NCI-H1417 treated with DMSO at 0.1 percent for 48 hours (cell line): ENCODE measurements at regions not wholly inside any gene's neighbourhood (a gene's known extent, or its start where the extent isn't known, plus 50 kb on each side); places are given as distances from the start of the nearest gene placed in this dataset.
"Not testable (repeated sequence)": the region's sequence is repeated elsewhere in the genome, so short reads cannot be mapped to it uniquely, and the experiment has no call there.

Experiments
- DNase-seq: peaks from one replicate; lab custom pipeline; 2025; lab: John Stamatoyannopoulos, UW

DNA sequence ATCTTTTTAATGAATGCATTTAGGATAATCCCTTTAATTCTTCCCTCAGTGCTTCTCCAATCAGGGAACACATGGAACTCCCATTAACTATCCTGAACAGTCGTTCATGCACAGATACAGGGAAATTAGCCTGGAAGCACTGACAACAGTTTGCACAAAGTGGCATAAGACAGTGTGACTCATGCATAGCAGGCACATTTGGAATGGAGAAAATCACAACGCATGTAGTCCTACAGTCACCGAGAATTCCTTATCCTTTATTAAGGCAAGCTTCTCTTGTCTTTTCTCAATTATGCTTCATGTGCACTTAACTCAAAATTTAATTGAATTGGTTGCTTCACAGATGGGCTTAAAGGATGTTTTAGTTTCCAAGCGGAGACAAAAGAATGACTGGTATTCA, 155.0 kb upstream of the CRBN start:
- DNase-seq = no peak

DNA sequence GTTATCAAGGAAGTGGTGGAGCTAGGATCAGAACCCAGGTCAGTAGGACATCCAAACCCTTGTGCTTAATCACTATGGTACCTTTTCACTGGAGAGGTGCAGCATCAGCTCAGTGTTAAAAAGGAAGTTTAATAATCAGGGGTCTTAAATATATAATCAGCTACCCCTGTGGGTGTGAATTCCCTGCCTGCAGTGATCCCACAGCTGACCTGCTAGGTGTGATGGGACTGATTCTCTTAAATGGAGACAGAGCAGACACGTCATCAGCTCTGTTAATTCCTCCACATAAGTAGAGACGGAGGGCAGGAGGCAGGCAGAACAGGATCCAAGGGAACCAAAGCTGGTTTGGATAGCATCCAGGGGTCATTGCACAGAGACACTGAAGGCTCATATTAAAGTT, 154.1 kb upstream of the CRBN start:
- DNase-seq = no peak

DNA sequence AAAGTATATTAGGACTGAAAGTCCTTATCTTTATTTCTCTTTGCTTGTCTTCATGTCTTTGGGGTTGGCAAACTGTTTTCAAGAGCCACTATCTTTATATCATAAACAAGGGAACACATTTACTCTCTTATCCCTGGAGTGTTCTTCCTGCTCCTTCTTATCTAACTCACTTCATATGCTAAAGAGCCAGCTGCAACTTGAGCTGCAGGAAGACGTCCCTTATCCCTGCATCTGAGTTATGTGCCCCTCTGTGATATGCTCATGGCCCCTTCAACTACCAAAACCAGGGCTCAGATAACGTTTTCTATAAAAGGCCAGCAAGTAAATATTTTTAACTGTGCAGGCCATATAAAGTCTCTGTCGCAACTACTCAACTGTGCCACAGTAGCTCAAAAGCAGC, 137.0 kb upstream of the CRBN start:
- DNase-seq = no peak

DNA sequence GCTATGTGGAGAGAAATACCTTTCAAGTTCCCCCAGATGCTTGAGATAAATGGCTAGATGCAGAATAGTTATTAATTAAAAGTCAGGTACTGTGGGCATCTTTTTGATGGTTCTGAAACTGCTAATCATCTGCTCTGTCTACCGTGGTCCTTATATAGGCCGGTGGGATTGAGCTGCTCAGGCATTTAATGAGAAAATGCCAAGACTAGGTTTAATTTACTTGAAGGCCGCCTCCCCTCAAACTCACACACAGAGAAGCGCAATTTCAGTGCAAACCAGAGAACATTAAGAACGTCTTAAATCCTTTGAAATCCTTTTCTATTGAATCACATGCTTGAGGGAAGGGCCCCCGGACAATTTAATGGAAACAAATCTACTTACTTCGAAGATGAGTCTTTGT, 136.4 kb upstream of the CRBN start:
- DNase-seq = no peak

DNA sequence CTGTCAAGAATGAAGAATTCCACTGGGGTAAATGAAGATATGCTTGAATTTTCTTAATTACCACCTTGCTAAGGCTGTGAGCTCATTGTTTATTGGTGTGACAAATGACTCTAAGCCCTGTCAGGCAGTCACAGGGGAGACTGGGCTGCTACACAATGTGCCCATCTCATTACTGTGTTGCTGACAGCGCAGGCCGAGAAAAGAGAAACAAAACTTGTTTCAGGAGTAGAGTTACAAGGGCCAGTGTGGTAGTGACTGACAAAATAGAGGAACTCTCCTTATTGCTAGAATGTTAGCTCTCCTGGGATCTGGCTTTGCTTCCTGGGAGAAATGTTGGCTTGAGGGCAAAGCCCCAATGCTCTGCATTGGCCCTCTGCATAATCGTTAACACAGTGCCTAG, 130.4 kb upstream of the CRBN start:
- DNase-seq = no peak

GRCh38 chr3:3308809-3309208, 129.3 kb upstream of the CRBN start:
- no peak for DNase-seq

- DNase-seq = no peak
Observed at GRCh38 chr3:3307491-3307890, 128.0 kb upstream of the CRBN start.

DNA sequence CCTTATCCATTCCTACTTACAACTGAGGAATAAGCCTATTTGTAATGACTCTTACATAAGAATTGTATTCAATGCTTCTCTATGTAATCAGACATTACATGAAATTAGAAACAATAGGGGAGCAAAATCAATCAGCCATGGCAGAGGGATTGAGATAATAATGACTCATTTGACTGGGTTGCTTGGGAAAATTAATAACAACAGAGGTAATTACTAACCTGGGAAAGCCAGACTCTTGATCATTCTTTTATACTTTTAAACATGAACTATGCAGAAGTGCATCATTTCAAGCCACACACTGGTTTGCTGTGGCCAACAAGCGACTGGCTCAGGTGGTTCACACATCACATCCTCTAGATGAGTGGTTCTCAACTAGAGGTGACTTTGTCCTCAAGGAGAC, 126.3 kb upstream of the CRBN start:
- no peak for DNase-seq

GRCh38 chr3:3305084-3305483, 125.6 kb upstream of the CRBN start:
- no peak for DNase-seq

DNA sequence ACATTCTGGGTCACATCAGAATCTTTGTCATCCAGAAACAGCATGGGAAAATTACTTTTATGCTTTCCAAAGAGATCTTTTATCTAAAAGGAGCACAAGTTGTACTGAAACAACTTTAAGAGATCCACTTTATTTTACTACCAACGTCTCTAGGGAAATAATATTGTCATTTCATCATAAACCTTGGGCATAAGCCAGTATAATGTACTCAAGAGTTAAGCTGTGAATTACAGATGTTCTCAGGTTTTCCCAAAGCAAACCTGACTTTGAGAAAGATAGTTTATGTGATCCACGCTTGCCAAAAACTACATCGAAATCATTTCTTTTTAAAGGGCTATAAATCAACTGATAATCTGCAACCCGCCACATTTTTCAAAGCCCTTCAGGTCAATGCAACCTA, 124.1 kb upstream of the CRBN start:
- no peak for DNase-seq

DNA sequence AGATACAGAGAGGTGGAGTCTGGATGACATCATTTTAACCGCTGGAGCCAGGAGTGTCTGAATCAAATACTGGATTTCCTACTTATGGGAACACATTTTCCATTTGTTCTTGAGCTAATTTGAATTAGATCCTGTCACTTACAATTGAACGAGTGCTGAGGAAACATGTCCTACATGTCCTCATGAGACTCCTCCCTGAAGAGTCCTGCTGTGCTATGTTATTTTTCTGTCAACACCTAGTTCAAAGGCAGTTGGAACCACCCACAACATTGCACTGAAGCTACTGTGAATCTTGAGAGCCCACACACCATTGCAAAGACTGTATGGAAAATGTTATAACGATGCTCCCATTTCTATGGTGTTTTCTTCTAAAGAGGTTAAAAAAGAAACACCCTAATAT, 123.5 kb upstream of the CRBN start:
- no peak for DNase-seq

GRCh38 chr3:3301476-3301875, 122.0 kb upstream of the CRBN start:
- no peak for DNase-seq

- no peak for DNase-seq
Observed at GRCh38 chr3:3296979-3297381, 117.5 kb upstream of the CRBN start.

DNA sequence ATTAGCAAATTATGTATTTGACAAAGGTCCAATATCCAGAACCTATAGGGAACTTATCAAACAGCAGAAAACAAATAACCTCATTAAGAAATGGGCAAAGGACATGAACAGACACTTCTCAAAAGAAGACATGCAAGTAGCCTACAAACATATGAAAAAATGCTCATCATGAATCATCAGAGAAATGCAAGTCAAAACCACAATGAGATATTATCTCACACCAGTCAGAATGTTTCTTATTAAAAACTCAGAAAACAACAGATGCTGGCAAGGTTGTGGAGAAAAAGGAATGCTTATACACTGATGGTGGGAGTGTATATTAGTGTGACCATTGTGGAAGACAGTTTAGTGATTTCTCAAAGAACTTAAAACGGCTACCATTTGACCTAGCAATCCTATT, 116.1 kb upstream of the CRBN start:
- no peak for DNase-seq

DNA sequence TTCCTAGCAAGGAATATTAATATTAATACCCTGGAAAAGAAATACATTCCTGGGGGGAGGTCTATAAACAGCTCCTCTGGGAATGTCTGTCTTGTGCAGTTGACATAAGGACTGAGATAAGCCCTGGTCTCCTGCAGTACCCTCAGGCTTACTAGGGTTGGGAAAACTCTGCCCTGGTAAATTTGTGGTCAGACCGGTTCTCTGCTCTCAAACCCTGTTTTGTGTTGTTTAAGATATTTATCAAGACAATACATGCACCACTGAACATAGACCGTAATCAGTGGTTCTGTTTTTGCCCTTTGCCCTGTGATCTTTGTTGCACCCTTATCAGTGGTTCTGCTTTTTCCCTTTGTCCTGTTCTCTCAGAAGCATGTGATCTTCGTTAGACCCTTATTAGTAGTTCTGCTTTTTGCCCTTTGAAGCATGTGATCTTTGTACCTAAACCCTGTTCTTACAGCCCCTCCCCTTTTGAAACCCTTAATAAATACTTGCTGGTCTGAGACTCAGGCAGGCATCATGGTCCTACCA, 112.3 kb upstream of the CRBN start:
- not testable (repeated sequence) for DNase-seq

- DNase-seq = no peak
Observed at GRCh38 chr3:3288255-3288654, 108.8 kb upstream of the CRBN start.

GRCh38 chr3:3286014-3286413, 106.5 kb upstream of the CRBN start:
- no peak for DNase-seq

DNA sequence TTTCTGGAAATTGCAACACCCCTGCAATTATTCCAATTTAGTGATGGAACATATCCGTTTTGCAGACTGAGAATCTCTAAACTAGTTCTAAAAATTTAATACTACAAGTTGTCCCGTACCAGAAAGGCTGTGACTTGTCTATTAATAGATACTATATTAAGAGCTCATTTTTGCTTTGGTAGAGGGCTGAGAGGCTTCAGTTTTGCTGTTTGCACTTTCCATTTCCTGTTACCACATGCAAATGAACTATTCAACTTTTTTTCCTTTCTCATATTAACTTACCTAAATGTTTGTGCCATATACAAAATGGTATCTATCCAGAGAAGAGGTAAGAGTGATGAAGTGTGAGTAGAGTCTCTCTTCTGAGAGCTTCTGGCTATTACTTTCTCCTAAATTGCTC, 101.5 kb upstream of the CRBN start:
- DNase-seq = no peak

DNA sequence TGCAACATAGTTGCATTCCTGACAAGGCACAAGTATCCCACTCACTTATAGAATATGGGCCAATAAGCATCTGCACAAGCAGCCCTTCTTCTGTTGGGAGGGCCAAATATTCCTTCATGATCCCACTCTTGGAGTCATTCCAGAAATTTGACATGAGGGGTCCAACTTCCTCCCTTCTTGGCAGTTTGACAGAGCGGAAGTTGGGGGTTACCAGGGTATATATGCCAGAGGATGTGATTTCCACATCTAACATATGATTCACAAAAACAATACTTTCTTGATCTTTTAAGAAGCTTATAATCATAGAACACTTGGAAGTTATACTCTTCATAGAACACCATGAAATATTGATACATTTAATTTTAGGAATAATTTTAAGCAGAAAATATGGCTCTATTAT, 100.9 kb upstream of the CRBN start:
- no peak for DNase-seq

- DNase-seq = no peak
Observed at GRCh38 chr3:3278073-3278472, 98.6 kb upstream of the CRBN start.

GRCh38 chr3:3276630-3277029, 97.1 kb upstream of the CRBN start:
- no peak for DNase-seq

DNA sequence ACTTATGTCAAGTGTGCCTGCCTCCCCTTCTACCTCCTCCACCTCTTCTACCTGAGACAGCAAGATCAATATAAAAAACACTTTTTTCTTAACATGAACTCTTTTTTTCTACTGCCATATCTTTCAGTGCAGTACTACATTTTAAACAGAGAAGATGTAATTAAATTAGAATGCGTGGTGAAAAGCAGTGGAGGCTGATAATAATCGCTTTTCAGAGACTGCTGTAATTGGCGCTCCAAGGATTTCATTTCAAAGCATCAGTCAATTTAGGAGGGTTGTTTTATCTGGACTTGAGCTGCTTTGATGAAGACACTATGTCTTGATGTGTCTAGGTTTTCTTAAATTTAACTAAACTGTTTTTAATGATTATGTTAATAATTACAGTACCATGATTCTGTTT, 85.3 kb upstream of the CRBN start:
- DNase-seq = no peak

DNA sequence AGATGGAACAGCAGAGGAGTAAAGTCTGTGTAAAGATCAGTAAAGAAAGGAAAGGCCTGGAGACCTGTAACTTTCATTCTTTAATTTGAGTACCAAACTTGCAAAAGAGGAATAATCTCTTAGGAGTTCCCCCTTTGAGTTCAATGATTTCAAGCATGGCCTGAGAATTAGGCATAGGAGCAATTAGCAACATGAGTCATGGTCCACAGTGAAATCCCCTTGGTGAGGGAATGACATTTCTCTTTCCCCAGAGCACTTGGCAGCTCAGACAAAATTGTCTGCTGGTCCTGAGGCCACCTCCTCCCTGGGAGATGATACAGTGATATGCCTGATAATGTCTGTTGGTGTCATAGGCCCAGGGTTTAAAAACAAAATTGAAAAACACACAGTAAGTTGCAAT, 81.4 kb upstream of the CRBN start:
- no peak for DNase-seq

DNA sequence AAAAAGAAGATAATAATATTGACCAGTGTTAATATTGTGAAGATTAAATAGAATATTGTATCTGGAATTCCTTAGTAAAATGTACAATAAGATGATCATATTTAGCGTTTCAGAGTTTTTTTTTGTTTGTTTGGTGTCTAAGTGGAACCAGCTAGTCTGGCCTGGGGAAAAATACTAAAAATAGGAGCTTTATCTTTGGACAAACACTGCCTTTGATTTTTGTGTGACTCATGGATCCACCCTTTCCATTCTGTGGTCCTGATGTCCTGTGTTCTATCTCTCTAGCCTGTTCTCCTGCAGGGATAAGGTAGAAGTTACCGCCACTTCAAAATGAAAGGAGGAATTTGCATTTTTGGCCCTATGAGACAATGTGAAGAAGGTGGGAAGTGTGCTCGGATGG, 79.7 kb upstream of the CRBN start:
- no peak for DNase-seq

- no peak for DNase-seq
Observed at GRCh38 chr3:3258281-3258680, 78.8 kb upstream of the CRBN start.
